ENCODE measurements at regions not wholly inside any gene's neighbourhood (a gene's known extent, or its start where the extent isn't known, plus 50 kb on each side); places are given as distances from the start of the nearest gene placed in this dataset.

- TF ChIP-seq POLR2AphosphoS5 (IDR thresholded peaks at IDR 0.05; ENCODE audit: insufficient read depth in 1 of 2, low read depth in 1 of 2) (no peak), CTCF (IDR thresholded peaks at IDR 0.05) (no peak)
Measured at GRCh38 chr3:117454908-117455307, 745.3 kb downstream of the TUSC7 start.
